ENCODE measurements at regions not wholly inside any gene's neighbourhood (a gene's known extent, or its start where the extent isn't known, plus 50 kb on each side); places are given as distances from the start of the nearest gene placed in this dataset.

DNA sequence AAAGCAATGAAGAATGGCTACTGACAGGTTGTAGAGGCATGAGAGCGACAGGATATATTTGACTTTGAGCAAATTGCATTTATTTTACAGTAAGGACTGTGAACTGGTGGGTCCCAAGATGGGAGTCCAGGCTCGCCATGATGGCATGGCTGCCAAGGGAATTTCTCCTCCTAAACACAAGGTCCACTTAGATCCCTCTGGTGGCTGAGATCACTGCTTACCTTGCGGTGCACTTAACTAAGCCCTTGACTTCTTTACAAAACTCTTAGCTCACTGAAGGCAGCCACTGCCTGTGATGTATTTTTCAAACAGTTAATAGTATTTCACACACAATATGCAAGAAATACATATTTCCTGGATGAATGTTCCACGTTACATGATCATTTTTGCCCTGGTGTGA is 50.3 kb upstream of the SORBS2 start:
- no peak for DNase-seq

DNA sequence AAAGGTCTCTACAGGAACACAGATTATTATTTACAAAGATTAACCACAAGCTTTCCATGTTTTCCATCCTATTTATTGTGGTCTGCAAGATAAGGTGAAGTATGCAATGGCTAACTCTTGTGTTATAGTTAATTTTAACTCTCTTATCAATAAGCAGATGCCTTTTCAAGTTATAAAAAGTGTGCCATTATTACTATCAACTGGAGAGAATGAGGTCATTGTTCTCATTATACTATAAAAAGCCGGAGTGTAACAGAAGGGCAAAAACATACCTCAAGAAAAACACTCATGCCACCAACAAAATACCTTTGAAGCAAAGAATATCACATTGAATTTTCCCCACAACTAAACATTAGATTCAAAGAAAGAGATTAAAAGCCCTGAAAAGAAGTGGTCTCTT is 52.0 kb upstream of the SORBS2 start:
- DNase-seq: no peak

DNA sequence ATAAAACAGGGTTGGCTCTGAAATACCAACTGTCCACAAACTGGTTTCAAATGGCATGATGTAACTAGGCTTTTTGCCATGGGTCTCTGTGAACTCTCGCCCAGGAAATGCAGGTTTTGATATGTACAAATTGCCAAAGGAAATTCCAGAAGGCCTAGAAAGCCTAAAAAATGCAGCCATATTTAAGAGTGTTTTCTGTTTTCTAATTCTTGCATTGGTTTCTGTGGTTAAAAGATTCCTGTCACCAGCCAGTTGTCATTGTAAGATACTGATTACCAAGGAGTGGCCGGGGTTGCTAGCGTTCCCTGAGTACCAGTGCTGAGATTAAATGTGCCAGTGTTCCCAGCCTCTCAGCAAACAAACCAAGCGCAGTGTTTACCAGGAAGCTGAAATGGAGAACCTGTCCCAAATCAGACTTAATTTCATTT is 53.9 kb upstream of the SORBS2 start:
- no peak for DNase-seq

DNA sequence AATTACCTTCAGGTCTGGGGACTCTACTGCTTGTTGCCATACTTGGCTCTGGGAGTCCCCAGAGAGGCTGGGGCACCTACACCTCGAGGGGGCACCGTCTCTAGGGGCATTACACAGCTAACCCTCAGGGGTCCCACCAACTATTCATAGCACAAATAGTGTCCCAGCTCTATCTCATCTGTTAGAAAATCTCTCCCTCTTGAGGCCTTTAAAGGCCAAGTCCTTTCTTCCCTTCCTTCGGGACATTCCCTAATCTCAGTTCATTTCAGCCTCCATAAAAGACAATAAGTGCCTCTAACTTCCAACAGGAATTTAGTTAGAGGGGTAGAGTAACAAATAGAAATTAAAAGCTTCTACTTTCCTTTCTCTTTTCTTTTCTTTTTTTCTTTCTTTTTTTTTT is 55.8 kb upstream of the SORBS2 start:
- no peak for DNase-seq

DNA sequence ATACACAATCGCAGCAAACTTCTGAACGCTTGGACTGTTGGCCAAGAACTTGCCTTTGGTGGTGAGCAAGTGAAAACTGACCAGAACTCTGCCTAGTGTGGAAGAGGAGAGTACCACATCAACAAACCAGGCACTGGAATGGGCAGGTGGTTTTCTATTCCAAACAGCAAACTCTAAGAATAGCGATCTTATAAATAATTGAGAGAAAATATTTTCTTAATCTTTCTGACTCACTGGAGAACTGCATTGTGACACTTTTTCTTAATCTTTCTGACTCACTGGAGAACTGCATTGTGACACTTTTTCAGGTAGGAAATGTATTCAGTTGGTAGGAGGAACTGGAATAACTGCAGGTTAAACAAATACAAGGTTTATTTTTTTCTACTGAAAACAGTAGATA is 57.0 kb upstream of the SORBS2 start:
- no peak for DNase-seq

DNA sequence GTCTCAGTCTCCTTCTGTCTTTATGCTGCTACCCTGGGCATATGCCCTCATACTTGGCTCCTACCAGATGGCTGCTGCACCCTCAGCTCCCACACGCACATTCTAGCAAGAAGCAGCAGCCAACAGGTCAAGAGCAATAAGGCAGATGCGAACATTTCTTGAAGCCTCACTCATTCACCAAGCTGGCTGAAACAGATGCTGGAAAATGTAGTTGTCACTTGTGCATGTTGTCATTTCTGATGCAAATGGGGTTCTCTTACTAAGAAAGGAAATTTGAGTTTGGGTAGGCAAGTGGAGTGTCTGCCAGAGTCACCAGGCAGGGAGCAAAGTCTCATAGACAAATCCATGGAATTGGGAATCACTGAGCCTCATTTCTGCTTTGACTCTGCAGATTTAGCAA is 57.4 kb upstream of the SORBS2 start:
- no peak for DNase-seq

DNA sequence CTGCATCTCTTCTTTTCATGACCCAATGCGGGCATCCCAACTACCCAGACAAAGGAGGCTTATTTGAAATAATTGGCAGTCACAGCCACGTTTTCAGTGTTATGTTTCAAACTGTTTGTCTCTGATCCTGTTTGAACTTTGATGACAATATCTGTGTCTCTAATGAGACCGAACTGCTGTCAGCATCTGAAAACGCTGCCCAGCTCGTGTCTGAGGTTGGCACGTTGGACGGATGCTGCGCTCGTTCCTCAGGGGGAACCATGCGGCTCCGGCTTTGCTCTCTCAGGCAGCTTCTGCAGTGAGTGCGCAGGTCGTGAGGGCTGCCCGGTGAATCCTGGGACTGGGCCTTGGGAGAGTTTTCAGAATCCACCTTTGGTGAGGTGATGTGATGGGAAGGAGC is 58.4 kb upstream of the SORBS2 start:
- DNase-seq: no peak

DNA sequence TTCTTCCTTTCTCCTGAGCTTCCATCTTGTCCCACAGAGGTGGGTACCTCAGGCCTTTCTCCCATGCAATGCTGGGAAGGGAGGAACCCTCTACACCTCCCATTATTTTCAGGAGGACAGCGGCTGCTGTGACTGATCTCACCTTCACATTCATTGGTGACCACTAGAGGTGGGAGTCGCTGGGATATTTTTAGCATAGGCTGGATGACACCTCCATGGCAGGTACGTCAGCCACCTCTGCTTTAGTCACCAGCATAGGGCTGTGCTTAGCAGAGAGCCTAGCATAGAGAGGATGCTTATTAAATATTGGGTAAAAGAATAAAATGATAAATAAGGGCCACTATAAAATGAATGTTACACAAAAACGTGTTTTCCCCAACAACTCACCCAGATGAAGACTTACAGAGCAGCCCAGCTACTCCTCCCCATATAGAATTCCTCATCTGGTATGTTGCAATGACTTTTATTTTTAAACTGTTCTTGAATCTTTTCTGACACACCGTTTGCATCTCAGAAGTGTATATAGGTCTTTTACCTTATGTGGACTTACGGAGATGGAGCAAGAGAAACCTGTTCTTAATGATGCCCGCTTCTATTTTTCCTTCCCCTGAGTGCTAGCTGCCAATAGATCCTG is 60.9 kb upstream of the SORBS2 start:
- DNase-seq: no peak

DNA sequence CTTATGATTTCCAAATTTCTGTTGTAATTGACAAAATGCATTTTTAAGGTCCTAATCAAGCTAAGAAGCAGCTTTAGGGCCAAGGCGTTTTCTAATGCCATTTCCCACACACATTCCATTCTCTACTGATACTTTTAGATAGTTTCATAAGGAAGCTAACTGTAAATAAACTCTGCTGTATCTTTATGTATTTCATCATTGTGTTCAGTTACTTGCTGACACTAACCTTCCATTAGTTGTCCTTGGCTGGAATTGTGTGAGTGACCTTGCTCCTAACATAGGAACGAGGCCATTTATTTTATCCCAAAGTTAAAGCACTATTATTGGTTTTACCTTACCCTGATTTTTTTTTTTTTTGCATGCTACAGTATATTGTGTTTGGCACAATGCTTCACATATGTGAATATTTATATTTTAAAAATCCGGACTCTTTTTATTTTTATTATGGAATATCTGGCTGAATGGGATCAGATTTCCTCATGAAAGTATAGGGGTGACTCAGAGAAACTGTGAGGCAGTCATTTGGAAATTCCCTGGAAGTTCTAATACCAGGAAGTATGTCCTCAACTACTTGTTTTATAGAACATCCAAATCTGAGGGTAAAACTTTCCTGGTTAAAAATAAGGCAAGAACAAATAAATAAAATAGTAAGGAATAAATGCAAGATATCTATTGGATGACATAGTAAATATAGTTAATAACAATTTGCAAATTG is 62.7 kb upstream of the SORBS2 start:
- no peak for DNase-seq

DNA sequence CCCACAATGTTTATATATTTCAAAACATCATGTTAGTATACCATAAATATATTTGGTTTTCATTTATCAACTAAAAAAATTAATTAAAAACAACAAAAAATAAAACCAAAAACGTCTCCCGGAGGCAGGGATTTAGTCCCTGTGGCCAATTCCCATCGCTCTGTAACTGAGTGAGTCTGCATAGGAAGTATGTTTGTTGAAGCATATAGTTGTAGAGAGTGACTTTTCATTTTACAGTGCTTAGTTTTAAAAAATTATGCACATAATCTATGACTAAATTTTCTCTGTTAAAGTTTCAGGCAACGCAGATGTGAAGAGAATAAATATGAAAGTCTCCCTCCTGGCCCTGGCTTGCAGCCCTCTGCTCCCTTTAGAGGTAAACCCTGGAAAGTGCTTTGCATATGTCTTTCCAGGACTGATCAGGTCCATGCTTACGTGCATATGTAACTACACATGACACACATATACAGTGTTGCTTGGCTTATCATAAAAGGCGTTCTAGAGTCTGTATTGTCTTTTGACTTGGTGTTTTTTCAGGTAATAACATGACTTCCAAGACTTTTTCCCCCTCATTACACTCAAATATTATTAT is 63.4 kb upstream of the SORBS2 start:
- no peak for DNase-seq

DNA sequence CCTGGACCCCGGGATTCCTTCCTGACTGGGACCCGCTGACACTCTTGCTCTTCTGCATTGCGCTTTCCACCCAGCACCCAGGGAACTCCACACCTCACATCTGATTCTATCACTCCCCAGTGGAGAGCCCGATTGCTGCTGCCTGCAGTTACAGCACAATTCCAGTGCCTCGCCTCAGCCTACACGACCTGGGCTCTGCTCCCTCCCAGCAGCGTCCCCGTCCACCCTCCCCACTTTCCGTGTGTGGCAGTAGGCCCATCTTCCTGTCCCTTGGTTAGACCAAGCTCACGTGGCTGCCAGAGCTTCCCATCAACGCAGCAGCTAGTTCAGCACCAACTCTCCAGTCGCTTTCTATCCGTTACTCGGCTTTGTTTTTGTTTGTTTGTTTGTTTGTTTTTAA is 66.6 kb upstream of the SORBS2 start:
- no peak for DNase-seq

DNA sequence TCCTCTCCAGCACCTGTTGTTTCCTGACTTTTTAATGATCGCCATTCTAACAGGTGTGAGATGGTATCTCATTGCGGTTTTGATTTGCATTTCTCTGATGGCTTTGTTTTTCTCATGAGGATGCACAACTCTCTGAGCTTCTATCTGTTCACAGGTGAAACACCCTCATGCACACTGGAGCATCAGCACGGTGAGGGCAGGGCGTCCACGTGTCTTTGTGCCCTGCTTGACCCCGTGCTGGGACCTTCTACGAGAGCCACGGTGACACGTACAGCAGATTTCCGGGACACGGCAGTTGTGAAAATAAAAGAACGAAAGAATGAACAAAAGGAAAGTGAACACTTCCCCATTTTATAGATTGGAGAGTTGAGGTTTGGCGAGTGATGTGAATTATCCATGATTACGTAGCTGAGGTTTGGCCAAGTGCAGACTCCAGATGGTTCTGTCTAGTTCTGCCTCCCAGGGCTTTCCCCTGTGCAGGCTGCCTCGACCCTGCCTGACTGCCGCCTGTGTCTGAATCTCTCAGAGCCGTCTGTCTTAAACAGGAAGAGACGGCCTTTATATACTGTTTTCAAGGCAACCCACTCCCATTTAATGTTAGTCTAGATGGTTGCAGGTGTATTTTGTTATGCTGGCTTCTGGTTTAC is 67.8 kb upstream of the SORBS2 start:
- DNase-seq: no peak

DNA sequence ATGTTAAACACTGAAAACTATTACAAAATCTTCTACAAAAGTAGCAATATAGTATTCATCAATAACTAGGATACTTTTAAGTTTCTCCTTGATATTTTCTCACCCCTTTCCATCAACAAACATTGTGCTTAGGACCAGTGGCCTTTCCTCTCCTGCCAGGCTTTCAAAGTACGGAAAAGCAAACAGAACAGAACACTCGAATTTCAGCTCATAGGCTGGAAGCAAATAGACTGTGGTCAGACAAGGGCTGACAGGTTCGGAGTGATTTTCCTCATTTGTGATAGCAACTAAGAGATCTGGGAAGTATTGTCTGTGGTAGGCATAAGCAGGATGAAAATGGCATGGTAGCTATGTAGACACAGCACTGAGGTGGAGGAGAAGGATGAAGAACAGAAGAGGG is 68.6 kb upstream of the SORBS2 start:
- DNase-seq: no peak

DNA sequence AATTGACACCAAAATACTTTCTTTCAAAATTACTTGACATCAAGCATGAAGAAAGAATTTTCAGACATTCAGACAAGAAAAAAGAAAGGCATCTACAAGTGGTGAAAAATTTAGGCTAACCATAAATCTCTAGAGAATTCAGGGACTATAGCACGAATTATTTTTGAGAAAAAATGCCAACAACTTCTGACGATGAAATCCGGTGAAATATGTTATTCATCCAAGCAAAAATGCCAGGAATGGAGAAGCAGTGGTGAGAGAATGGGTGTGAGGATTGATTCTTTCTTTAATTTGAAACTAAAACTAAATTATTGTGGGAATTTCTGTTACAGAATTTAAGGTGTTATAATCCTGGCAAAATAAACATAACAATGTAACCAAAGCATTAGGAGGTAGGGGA is 69.4 kb upstream of the SORBS2 start:
- DNase-seq: no peak

DNA sequence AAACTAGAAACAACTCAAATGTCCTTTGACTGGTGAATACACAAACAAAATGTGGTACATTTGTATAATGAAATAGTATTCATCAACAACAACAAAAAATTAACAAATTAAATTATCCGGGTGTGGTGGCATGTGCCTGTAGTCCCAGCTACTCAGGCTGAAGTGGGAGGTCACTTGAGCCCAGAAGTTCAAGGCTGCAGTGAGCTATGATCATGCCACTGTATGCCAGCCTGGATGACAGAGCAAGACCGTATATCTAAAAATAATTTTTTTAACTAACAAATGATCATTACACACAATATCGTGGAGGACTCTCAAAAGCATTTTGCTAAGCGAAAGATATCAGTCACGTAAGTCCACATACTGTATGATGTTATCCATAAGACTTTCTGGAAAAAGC is 71.6 kb upstream of the SORBS2 start:
- DNase-seq: no peak

DNA sequence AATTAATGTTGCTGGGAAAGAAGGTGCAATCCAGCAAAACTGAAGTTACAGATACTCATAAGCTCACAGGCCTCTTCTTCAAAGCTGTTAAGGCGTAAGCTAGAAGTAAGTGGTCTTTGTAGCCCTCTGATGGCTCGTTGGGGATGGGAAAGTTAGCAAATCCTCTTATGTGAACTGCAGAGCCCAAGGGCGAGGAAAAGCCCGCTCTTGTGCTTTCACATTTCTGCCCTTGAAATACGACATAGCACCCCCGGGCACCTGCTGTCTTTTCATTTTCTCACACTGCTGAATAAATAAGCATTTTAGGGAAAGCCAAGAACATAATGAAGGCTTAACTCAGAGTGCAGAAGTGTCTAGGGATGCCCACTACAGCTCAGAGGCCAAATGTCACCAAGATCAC is 73.1 kb upstream of the SORBS2 start:
- DNase-seq: no peak

DNA sequence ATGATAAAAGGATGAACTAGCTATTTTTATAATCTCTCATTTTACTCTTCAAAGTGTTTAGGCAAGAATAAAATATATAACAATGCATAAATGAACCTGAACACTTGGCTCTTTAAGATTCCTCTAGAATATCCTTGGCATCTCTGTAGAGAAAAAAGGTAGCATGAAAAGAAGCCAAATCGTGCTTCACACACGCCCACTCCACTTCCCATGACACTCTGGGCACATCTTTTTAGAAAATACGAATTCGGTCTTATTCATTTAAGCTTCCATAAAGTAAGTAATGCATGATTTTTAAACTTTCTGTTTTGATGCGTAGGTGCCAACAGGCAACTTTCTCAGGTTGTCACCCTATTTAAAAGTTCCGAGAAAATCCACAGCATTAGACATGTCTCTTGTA is 73.6 kb upstream of the SORBS2 start:
- no peak for DNase-seq

DNA sequence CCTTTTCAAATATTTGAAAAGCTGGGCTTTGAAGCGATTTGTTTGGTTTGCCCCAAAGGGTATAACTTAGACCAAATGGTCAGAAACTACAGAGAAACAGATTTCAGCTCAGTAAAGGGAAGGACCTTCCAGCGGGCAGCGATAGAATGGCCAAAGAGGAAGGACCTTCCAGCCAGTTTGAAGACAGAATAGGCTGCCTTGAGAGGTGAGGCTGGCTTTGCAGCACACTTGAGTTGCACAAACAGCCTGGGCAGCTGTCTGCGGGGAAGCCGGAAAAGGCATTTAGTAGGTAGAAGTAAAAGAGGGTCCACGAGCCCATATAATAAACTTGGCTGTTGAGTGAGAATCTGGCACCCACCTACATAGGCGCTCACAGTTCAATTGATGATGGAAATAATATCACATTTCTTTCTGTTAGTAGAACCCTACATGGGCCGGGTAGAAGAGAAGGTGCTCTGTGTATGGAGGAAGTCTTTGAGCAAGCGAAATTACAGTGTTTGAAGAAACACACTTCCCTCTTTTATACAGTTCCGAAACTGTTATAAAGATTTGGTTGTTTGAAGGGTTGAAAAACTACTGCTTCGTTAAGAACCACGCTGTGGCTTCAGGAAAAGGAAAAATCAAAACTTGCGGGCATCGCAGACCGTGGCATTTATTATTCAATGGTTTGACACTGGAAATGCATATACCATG is 75.0 kb upstream of the SORBS2 start:
- no peak for DNase-seq

DNA sequence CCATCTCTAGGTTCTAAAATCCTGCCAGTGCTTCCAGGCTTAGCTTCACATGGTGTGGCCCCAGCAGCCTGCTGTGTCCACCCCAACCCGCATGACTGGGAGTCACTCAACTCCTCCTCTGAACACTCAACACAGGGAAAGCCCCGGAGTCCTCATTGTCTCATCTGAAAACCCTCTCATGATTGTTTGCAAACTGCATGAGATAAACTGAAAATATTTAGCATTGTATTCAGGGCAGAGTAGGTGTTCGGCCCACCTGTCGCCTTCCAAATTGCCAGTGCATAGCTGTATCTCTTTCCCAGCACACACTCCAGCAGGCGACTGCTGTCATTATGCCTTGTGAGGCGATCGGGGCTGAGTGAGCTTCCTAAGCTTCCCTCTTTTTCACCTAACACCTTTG is 76.7 kb upstream of the SORBS2 start:
- no peak for DNase-seq

DNA sequence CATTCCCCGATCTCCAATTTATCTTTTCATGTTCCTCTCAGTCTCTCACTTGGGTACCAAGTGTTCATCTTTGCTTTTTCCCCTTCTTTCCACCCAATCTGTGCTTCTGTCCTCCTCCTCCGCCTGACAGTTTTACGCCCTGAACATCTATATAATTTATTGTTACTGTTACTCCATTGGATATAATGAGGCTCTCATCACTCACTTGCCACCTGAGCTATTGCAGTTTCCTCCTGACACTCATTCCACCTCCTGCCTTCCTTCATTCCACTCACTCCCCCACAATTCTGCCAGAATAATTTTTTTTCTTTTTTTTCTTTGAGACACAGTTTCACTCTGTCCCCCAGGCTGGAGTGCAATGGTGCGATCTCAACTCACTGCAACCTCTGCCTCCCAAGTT is 77.6 kb upstream of the SORBS2 start:
- no peak for DNase-seq

DNA sequence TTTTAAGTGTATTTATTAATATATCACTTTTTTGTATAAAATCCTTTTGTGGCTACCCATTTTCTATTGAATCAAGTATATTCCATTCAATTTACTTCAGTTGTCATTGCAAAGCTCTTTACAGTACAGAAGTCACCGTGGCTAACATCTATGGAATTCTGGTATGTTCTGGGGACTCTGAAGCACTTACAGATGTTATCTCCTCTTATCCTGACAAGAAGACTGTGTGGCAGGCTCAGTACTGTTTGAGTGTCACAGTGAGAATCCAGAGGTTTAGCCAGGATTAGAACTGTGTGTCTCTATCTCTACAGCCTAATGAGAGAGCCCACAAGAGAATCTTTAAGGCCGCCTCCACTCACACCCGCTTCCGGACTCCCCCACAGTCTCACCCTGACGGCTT is 78.2 kb upstream of the SORBS2 start:
- no peak for DNase-seq

DNA sequence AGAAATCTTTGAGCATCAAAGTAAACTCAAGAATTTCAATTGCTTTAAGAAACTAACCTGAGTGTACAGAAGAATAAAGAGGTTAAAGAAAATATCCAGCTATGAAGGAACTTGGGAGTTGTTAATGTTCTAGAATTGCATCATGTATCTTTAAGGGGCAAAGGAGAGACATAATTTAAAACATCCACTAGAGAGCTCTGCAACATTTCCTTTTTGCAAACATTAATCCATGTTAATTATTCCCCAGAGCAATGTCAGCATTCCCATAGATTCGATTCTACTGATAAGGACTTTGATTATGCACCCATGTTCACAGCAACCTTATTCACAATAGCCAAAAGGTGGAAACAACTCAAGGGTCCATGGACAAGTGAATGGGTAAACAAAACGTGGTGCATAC is 80.2 kb upstream of the SORBS2 start:
- no peak for DNase-seq

DNA sequence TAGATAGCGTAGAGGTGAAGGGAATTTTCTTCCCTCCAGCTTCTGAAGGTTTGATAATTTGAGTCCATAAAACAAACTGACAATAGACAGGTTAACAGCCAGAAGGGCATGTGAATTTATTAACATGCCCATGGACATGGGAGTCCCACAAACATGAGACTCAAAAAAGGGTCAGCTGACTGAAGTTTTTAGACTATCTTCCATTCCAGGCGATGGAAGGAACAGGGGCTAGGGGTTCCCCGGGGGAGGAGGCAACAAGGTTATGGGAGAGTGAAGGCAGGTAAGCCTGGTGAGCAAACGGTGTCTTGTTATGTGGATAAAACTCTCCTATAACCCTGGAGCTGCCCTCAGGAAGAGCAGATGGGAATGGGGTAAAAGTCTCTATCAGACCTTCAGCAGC is 81.5 kb upstream of the SORBS2 start:
- no peak for DNase-seq

DNA sequence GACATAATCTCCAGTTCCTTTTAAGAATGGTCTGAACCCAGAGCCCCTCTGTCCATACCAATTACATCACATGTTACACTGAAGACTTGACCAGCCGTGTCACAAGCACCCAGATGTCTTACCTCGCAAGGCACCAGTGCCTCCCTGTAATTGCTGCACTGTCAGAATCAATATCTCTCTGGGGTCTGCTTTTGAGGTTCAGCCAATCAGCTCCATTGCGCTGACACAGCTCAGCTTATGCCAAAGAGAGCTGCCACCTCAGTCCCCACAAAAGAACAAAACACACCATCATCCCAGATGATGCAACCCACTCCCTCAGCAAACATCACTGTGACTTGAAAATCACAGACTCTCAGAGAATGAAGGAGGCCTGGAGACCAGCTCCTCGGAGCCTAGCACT is 82.5 kb upstream of the SORBS2 start:
- DNase-seq: no peak
